ENCODE measurements at regions not wholly inside any gene's neighbourhood (a gene's known extent, or its start where the extent isn't known, plus 50 kb on each side); places are given as distances from the start of the nearest gene placed in this dataset.
A peak's percentile ranks its signal among the peaks of the same experiment; 100 is the strongest.
"Not testable (repeated sequence)": the region's sequence is repeated elsewhere in the genome, so short reads cannot be mapped to it uniquely, and the experiment has no call there.

DNA sequence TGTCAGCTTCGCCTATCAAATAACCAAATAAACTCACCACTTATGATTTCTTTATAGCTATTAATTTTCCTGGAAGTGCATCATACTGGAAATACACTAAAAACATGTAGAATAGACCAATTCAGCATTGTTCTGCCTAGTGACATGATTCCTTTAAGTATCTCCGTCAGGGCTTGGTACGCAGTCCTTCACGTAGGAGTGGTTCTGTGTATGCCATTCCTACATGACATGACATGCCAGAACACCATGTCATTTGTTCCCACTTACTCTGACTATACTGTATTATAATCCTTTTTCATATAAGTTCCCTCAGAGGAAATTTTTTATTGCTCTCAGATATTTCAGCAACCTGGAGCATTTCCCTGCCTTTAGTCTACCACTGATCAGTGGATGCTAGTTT lies 230.7 kb upstream of the EPHA3 start:
- Histone ChIP-seq H3K4me1 (ENCODE audit: control insufficient read depth, insufficient read depth, low read length) (no peaks in the 10 kb centered on the region), H3K36me3 (ENCODE audit: control insufficient read depth, insufficient read depth, low read length) (no peaks in the 10 kb centered on the region), H3K27ac (ENCODE audit: low read length) (no peak overlapping the region), H3K27me3 (ENCODE audit: control insufficient read depth, insufficient read depth, low read length) (no peaks in the 10 kb centered on the region), H3K4me3 (ENCODE audit: low read length) (no peak overlapping the region), H3K9me3 (replicated peaks; ENCODE audit: control insufficient read depth, low read depth, low read length) (no peaks in the 10 kb centered on the region)
- WGBS (ENCODE audit: insufficient coverage): 100% methylated on average over 2 of the region's 4 CpGs
- DNase-seq: no peak

DNA sequence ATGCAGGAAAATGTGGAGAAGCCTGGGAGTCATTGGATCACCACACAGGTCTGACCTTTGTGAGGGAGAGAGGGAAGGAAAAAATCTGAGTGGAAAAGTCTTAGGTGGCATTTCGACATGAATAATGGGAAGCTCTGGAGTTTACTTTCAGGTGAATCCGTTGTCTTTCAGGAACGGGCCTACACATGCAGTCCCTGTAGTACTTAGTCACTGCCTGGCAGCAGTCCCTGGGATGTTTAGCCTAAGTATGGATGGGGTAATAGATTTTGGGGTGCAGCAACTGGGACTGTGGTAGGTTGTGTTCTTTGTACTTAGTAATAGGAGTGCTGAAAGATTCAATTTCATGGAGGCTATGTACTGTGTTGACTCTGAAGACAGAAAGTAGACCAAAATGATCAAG lies 227.5 kb upstream of the EPHA3 start:
- no peak for DNase-seq
- no peaks in the 10 kb centered on the region for H3K27me3 ChIP-seq (ENCODE audit: control insufficient read depth, insufficient read depth, low read length)
- no peaks in the 10 kb centered on the region for H3K36me3 ChIP-seq (ENCODE audit: control insufficient read depth, insufficient read depth, low read length)
- H3K27ac ChIP-seq (ENCODE audit: low read length): no peak overlapping the region
- no peak overlapping the region for H3K4me3 ChIP-seq (ENCODE audit: low read length)
- WGBS (ENCODE audit: insufficient coverage): 92% methylated on average over 3 of the region's 3 CpGs
- H3K9me3 ChIP-seq (replicated peaks; ENCODE audit: control insufficient read depth, low read depth, low read length): no peaks in the 10 kb centered on the region
- H3K4me1 ChIP-seq (ENCODE audit: control insufficient read depth, insufficient read depth, low read length): no peaks in the 10 kb centered on the region

GRCh38 chr3:88882121-88882520 lies 225.3 kb upstream of the EPHA3 start:
- Histone ChIP-seq H3K4me3 (ENCODE audit: low read length) (no peak overlapping the region), H3K36me3 (ENCODE audit: control insufficient read depth, insufficient read depth, low read length) (no peaks in the 10 kb centered on the region), H3K27ac (ENCODE audit: low read length) (no peak overlapping the region), H3K4me1 (ENCODE audit: control insufficient read depth, insufficient read depth, low read length) (no peaks in the 10 kb centered on the region), H3K9me3 (replicated peaks; ENCODE audit: control insufficient read depth, low read depth, low read length) (no peaks in the 10 kb centered on the region), H3K27me3 (ENCODE audit: control insufficient read depth, insufficient read depth, low read length) (no peaks in the 10 kb centered on the region)
- no CpG with 5 or more reads among the region's 2 CpGs for WGBS (ENCODE audit: insufficient coverage)
- DNase-seq: no peak

GRCh38 chr3:88886624-88887023 lies 220.8 kb upstream of the EPHA3 start:
- not testable (repeated sequence) for DNase-seq; H3K4me1 ChIP-seq (ENCODE audit: control insufficient read depth, insufficient read depth, low read length); H3K4me3 ChIP-seq (ENCODE audit: low read length); H3K27ac ChIP-seq (ENCODE audit: low read length); H3K9me3 ChIP-seq (replicated peaks; ENCODE audit: control insufficient read depth, low read depth, low read length); H3K27me3 ChIP-seq (ENCODE audit: control insufficient read depth, insufficient read depth, low read length); H3K36me3 ChIP-seq (ENCODE audit: control insufficient read depth, insufficient read depth, low read length)
- 96% methylated on average over 12 of the region's 12 CpGs for WGBS (ENCODE audit: insufficient coverage)

DNA sequence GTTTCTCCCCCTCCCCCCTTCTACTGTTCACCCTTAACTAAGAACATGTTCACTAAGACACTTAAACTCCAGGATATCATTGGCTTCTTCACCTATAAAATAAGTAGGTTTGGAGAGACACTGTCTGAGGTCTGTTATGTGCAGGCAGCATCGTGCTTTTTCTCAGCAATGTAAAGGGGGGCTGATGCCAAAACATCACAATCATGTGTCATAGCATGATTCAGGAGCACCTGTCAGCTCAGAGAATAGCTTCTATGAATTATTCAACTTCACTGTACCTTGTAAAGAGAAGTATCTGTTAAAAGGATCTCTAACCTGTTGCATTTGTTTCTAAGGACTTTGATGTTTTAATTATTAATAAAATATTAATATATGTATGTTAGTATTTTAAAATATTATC lies 211.4 kb upstream of the EPHA3 start:
- DNase-seq: no peak
- no CpG with 5 or more reads among the region's 1 CpG for WGBS (ENCODE audit: insufficient coverage)
- H3K9me3 ChIP-seq (replicated peaks; ENCODE audit: control insufficient read depth, low read depth, low read length): no peaks in the 10 kb centered on the region
- no peaks in the 10 kb centered on the region for H3K27me3 ChIP-seq (ENCODE audit: control insufficient read depth, insufficient read depth, low read length)
- H3K4me3 ChIP-seq (ENCODE audit: low read length): no peak overlapping the region
- H3K4me1 ChIP-seq (ENCODE audit: control insufficient read depth, insufficient read depth, low read length): no peaks in the 10 kb centered on the region
- no peaks in the 10 kb centered on the region for H3K36me3 ChIP-seq (ENCODE audit: control insufficient read depth, insufficient read depth, low read length)
- no peak overlapping the region for H3K27ac ChIP-seq (ENCODE audit: low read length)

DNA sequence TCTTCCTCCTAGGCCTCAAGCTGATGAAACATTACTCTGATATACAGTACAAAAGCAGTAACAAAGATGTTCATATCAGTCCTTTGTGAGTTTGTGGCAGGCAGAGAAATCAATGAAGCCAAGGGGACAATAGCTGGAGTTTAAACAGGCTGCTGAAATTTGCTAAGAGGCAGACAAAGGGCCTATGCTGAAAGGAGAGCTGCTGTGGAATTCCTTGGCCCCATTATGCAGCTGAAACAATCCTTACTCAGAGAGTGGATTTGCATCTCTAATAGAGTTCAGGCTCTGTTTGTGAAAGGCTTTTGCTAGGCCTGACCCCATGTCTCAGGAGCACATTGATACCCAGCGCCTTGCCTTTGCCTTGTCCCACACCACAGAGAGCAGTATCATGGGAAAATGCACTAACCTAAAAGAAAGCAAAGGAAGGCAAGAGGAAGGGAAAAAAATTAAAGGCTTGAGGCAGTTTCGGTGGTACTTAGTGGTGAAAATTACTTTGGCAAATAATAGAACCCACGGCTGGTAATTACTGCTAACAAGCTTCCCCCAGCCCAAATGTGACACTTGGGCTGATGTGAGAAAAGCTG lies 195.0 kb upstream of the EPHA3 start:
- WGBS (ENCODE audit: insufficient coverage): no CpG with 5 or more reads among the region's 3 CpGs
- Histone ChIP-seq H3K27ac (ENCODE audit: low read length) (no peak overlapping the region), H3K27me3 (ENCODE audit: control insufficient read depth, insufficient read depth, low read length) (no peaks in the 10 kb centered on the region), H3K9me3 (replicated peaks; ENCODE audit: control insufficient read depth, low read depth, low read length) (no peaks in the 10 kb centered on the region), H3K4me1 (ENCODE audit: control insufficient read depth, insufficient read depth, low read length) (no peaks in the 10 kb centered on the region), H3K4me3 (ENCODE audit: low read length) (no peak overlapping the region), H3K36me3 (ENCODE audit: control insufficient read depth, insufficient read depth, low read length) (no peaks in the 10 kb centered on the region)
- DNase-seq: no peak

GRCh38 chr3:88918841-88919240 lies 188.6 kb upstream of the EPHA3 start:
- no peaks in the 10 kb centered on the region for H3K27me3 ChIP-seq (ENCODE audit: control insufficient read depth, insufficient read depth, low read length)
- H3K4me3 ChIP-seq (ENCODE audit: low read length): no peak overlapping the region
- WGBS (ENCODE audit: insufficient coverage): 96% methylated on average over 3 of the region's 4 CpGs
- no peak overlapping the region for H3K27ac ChIP-seq (ENCODE audit: low read length)
- no peaks in the 10 kb centered on the region for H3K4me1 ChIP-seq (ENCODE audit: control insufficient read depth, insufficient read depth, low read length)
- H3K36me3 ChIP-seq (ENCODE audit: control insufficient read depth, insufficient read depth, low read length): no peaks in the 10 kb centered on the region
- no peak for DNase-seq
- H3K9me3 ChIP-seq (replicated peaks; ENCODE audit: control insufficient read depth, low read depth, low read length): no peaks in the 10 kb centered on the region

- Histone ChIP-seq H3K27me3 (ENCODE audit: control insufficient read depth, insufficient read depth, low read length) (no peaks in the 10 kb centered on the region), H3K4me1 (ENCODE audit: control insufficient read depth, insufficient read depth, low read length) (no peaks in the 10 kb centered on the region), H3K4me3 (ENCODE audit: low read length) (no peak overlapping the region), H3K27ac (ENCODE audit: low read length) (no peak overlapping the region), H3K9me3 (replicated peaks; ENCODE audit: control insufficient read depth, low read depth, low read length) (no peaks in the 10 kb centered on the region), H3K36me3 (ENCODE audit: control insufficient read depth, insufficient read depth, low read length) (no peaks in the 10 kb centered on the region)
- no peak for DNase-seq
- no CpG with 5 or more reads among the region's 2 CpGs for WGBS (ENCODE audit: insufficient coverage)
These were observed 185.4 kb upstream of the EPHA3 start for GRCh38 chr3:88921986-88922385.

- H3K4me1 ChIP-seq (ENCODE audit: control insufficient read depth, insufficient read depth, low read length): no peaks in the 10 kb centered on the region
- H3K27me3 ChIP-seq (ENCODE audit: control insufficient read depth, insufficient read depth, low read length): no peaks in the 10 kb centered on the region
- no peaks in the 10 kb centered on the region for H3K36me3 ChIP-seq (ENCODE audit: control insufficient read depth, insufficient read depth, low read length)
- DNase-seq: no peak
- H3K27ac ChIP-seq (ENCODE audit: low read length): no peak overlapping the region
- no peak overlapping the region for H3K4me3 ChIP-seq (ENCODE audit: low read length)
- H3K9me3 ChIP-seq (replicated peaks; ENCODE audit: control insufficient read depth, low read depth, low read length): no peaks in the 10 kb centered on the region
These were observed 181.2 kb upstream of the EPHA3 start for GRCh38 chr3:88926221-88926620.

DNA sequence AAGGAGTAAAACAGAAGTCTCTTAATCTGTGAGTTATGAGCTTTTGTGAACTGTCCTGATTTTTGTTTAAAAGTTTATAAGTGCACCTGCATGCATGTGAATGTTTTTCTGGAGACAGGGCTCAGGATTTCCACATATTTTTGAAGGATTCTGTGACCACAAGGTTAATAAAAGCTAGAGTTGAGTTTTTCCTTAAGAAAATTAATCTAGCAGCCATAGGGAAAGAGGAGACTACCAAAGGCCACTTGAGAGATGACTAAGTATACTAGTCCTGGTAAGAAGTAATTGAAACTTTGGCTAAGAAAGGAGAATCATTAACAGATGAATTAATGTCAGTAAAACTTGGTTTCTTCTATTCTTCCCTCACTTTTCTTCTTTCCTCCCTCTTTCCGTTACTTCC lies 176.8 kb upstream of the EPHA3 start:
- DNase-seq: no peak
- Histone ChIP-seq H3K27ac (ENCODE audit: low read length) (no peak overlapping the region), H3K4me1 (ENCODE audit: control insufficient read depth, insufficient read depth, low read length) (no peaks in the 10 kb centered on the region), H3K27me3 (ENCODE audit: control insufficient read depth, insufficient read depth, low read length) (no peaks in the 10 kb centered on the region), H3K36me3 (ENCODE audit: control insufficient read depth, insufficient read depth, low read length) (no peaks in the 10 kb centered on the region), H3K9me3 (replicated peaks; ENCODE audit: control insufficient read depth, low read depth, low read length) (no peaks in the 10 kb centered on the region), H3K4me3 (ENCODE audit: low read length) (no peak overlapping the region)
- WGBS (ENCODE audit: insufficient coverage): no CpG with 5 or more reads among the region's 1 CpG

GRCh38 chr3:88936831-88937230 lies 170.6 kb upstream of the EPHA3 start:
- H3K27ac ChIP-seq (ENCODE audit: low read length): no peak overlapping the region
- H3K36me3 ChIP-seq (ENCODE audit: control insufficient read depth, insufficient read depth, low read length): no peaks in the 10 kb centered on the region
- DNase-seq: peak; percentile 22
- no peaks in the 10 kb centered on the region for H3K27me3 ChIP-seq (ENCODE audit: control insufficient read depth, insufficient read depth, low read length)
- no peaks in the 10 kb centered on the region for H3K9me3 ChIP-seq (replicated peaks; ENCODE audit: control insufficient read depth, low read depth, low read length)
- WGBS (ENCODE audit: insufficient coverage): 40% methylated on average over 1 of the region's 3 CpGs
- H3K4me3 ChIP-seq (ENCODE audit: low read length): no peak overlapping the region
- no peaks in the 10 kb centered on the region for H3K4me1 ChIP-seq (ENCODE audit: control insufficient read depth, insufficient read depth, low read length)
